HepG2 (cell line): ENCODE measurements at regions not wholly inside any gene's neighbourhood (a gene's known extent, or its start where the extent isn't known, plus 50 kb on each side); places are given as distances from the start of the nearest gene placed in this dataset.
A peak's percentile ranks its signal among the peaks of the same experiment; 100 is the strongest.

Experiments
- ATM ChIP-seq: fragments of 450-650 bp; IDR thresholded peaks from 2 replicates; pipeline ENCODE4 v1.7.1; 2017; ENCODE audit warnings: mild to moderate bottlenecking, borderline replicate concordance
- CEBPZ ChIP-seq: IDR thresholded peaks from 2 replicates; pipeline ENCODE4 v1.6.1; 2012; ENCODE audit warnings: low read length, improper control_type of control experiment
- E2F5 ChIP-seq: sonication (generic); formaldehyde crosslinking; conservative IDR thresholded peaks from 2 replicates; pipeline ENCODE4 v1.4.0; 2020; ENCODE audit warnings: missing genetic modification reagents
- EP300 ChIP-seq, 3 experiments: sonication (generic) in 1 of 3; formaldehyde crosslinking in 1 of 3; IDR thresholded peaks; 2 replicates each; pipeline versions ENCODE4 v1.5.1 to v1.6.1; 2011 to 2020; ENCODE audit warnings: low read depth in 2 of 3, low read length in 2 of 3, borderline replicate concordance in 1 of 3, improper control_type of control experiment in 1 of 3, mild to moderate bottlenecking in 1 of 3, missing genetic modification reagents in 1 of 3, moderate library complexity in 1 of 3
- FOXA1 ChIP-seq, 2 experiments: fragments of 450-650 bp in 1 of 2; sonication (generic) in 1 of 2; formaldehyde crosslinking in 1 of 2; IDR thresholded peaks; 2 replicates each; pipeline versions ENCODE4 v1.4.0 to v1.6.1; 2016 to 2020; ENCODE audit warnings: missing genetic modification reagents in 1 of 2
- FOXJ3 ChIP-seq: sonication (generic); formaldehyde crosslinking; IDR thresholded peaks from 2 replicates; pipeline ENCODE4 v1.4.0; 2020; ENCODE audit warnings: missing genetic modification reagents, mild to moderate bottlenecking, borderline replicate concordance
- GABPA ChIP-seq, 2 experiments: IDR thresholded peaks; 2 replicates each; pipeline ENCODE4 v1.6.1; 2011 to 2016; ENCODE audit warnings: low read depth in 2 of 2, low read length in 1 of 2, missing biosample characterization in 1 of 2, missing genetic modification characterization in 1 of 2
- HDAC6 ChIP-seq: fragments of 200-600 bp; sonication (generic); IDR thresholded peaks from 2 replicates; pipeline ENCODE4 v1.7.0; 2017; ENCODE audit warnings: mild to moderate bottlenecking, antibody characterized with exemption, low read length, low read depth
- HES4 ChIP-seq: sonication (generic); formaldehyde crosslinking; IDR thresholded peaks from 2 replicates; pipeline ENCODE4 v1.9.0; 2021; ENCODE audit warnings: mild to moderate bottlenecking, missing genetic modification reagents, borderline replicate concordance
- HNF4A ChIP-seq: sonication (generic); formaldehyde crosslinking; IDR thresholded peaks from 2 replicates; pipeline ENCODE4 v1.4.0; 2020; ENCODE audit warnings: missing genetic modification reagents
- HOXD1 ChIP-seq: sonication (generic); formaldehyde crosslinking; IDR thresholded peaks from 2 replicates; pipeline ENCODE4 v1.5.0; 2020; ENCODE audit warnings: missing genetic modification reagents
- ISL2 ChIP-seq: sonication (generic); formaldehyde crosslinking; IDR thresholded peaks from 2 replicates; pipeline ENCODE4 v1.5.0; 2020; ENCODE audit warnings: missing genetic modification reagents
- MTF2 ChIP-seq: sonication (generic); formaldehyde crosslinking; IDR thresholded peaks from 2 replicates; pipeline ENCODE4 v1.5.0; 2020; ENCODE audit warnings: missing genetic modification reagents, borderline replicate concordance
- NKX3-1 ChIP-seq: sonication (generic); formaldehyde crosslinking; IDR thresholded peaks from 2 replicates; pipeline ENCODE4 v1.5.0; 2020; ENCODE audit warnings: missing genetic modification reagents
- NR2C2 ChIP-seq: sonication (generic); formaldehyde crosslinking; IDR thresholded peaks from 2 replicates; pipeline ENCODE4 v1.4.0; 2020; ENCODE audit warnings: missing genetic modification reagents, mild to moderate bottlenecking, moderate library complexity, borderline replicate concordance
- NR2F6 ChIP-seq, 2 experiments: IDR thresholded peaks; 2 replicates each; pipeline ENCODE4 v1.6.1; 2016; ENCODE audit warnings: antibody characterized with exemption in 1 of 2, mild to moderate bottlenecking in 1 of 2
- SOX6 ChIP-seq, 2 experiments: fragments of 450-650 bp in 1 of 2; sonication (generic) in 1 of 2; formaldehyde crosslinking in 1 of 2; IDR thresholded peaks; 2 replicates each; pipeline versions ENCODE4 v1.4.0 to v1.6.1; 2017 to 2020; ENCODE audit warnings: antibody characterized with exemption in 1 of 2, mild to moderate bottlenecking in 1 of 2, missing genetic modification reagents in 1 of 2
- SP4 ChIP-seq: sonication (generic); formaldehyde crosslinking; IDR thresholded peaks from 2 replicates; pipeline ENCODE4 v1.8.1; 2023; ENCODE audit warnings: mild to moderate bottlenecking, missing genetic modification reagents
- STAT5B ChIP-seq: sonication (generic); formaldehyde crosslinking; IDR thresholded peaks from 2 replicates; pipeline ENCODE4 v1.4.0; 2020; ENCODE audit warnings: missing genetic modification reagents
- THRA ChIP-seq: sonication (generic); formaldehyde crosslinking; IDR thresholded peaks from 2 replicates; pipeline ENCODE4 v1.4.0; 2020; ENCODE audit warnings: missing genetic modification reagents, borderline replicate concordance
- ZNF383 ChIP-seq: sonication (generic); formaldehyde crosslinking; IDR thresholded peaks from 2 replicates; pipeline ENCODE4 v1.4.0; 2020; ENCODE audit warnings: missing genetic modification reagents, mild to moderate bottlenecking, borderline replicate concordance
- ZNF510 ChIP-seq: sonication (generic); formaldehyde crosslinking; IDR thresholded peaks from 2 replicates; pipeline ENCODE4 v1.4.0; 2020; ENCODE audit warnings: low read depth, mild to moderate bottlenecking, missing genetic modification reagents
- ZNF709 ChIP-seq: sonication (generic); formaldehyde crosslinking; IDR thresholded peaks from 2 replicates; pipeline ENCODE4 v1.5.0; 2020; ENCODE audit warnings: mild to moderate bottlenecking, missing genetic modification reagents
- ZNF761 ChIP-seq: sonication (generic); formaldehyde crosslinking; conservative IDR thresholded peaks from 2 replicates; pipeline ENCODE4 v1.4.0; 2020; ENCODE audit warnings: mild to moderate bottlenecking, missing genetic modification reagents

- peak; percentile 85 to 90 for TF ChIP-seq EP300 (IDR thresholded peaks at IDR 0.05; ENCODE audit: low read depth in 2 of 2, low read length in 2 of 2)
- TF ChIP-seq EP300 (CRISPR knock-in tag; IDR thresholded peaks at IDR 0.05; ENCODE audit: borderline replicate concordance), result peak; percentile 70; the same call in 1 of the 2 replicates
- peak; percentile 59 for TF ChIP-seq ISL2 (CRISPR knock-in tag)
- peak; percentile 75; the same call in 1 of the 2 replicates for TF ChIP-seq FOXJ3 (CRISPR knock-in tag)
- no peak for TF ChIP-seq STAT5B
- TF ChIP-seq NR2C2 (CRISPR knock-in tag), result 0 out of 2 replicates have a peak, but pooled peaks have one; percentile 32
- TF ChIP-seq ZNF709, result no peak
- TF ChIP-seq NR2F6 (IDR thresholded peaks at IDR 0.05), result no peak; the same call in 1 of the 2 replicates
- peak; percentile 32; the same call in 1 of the 2 replicates for TF ChIP-seq NR2F6 (CRISPR knock-in tag; IDR thresholded peaks at IDR 0.05)
- no peak; the same call in 1 of the 2 replicates for TF ChIP-seq ZNF510 (CRISPR knock-in tag)
- no peak for TF ChIP-seq GABPA (IDR thresholded peaks at IDR 0.05; ENCODE audit: low read depth, low read length)
- TF ChIP-seq GABPA (CRISPR knock-in tag; IDR thresholded peaks at IDR 0.05; ENCODE audit: low read depth), result peak; percentile 34; the same call in 1 of the 2 replicates
- peak; percentile 61 for TF ChIP-seq HNF4A (CRISPR knock-in tag)
- no peak for TF ChIP-seq SOX6 (IDR thresholded peaks at IDR 0.05)
- TF ChIP-seq SOX6 (CRISPR knock-in tag; IDR thresholded peaks at IDR 0.05), result peak; percentile 57; the same call in 1 of the 2 replicates
- peak; percentile 32; the same call in 1 of the 2 replicates for TF ChIP-seq THRA (CRISPR knock-in tag)
- TF ChIP-seq ZNF761 (CRISPR knock-in tag), result 0 out of 2 replicates have a peak, but pooled peaks have one; percentile 51
- TF ChIP-seq HES4 (CRISPR knock-in tag), result no peak
- TF ChIP-seq E2F5 (CRISPR knock-in tag), result no peak
- TF ChIP-seq NKX3-1 (CRISPR knock-in tag), result no peak
- no peak for TF ChIP-seq FOXA1 (IDR thresholded peaks at IDR 0.05)
- 0 out of 2 replicates have a peak, but pooled peaks have one; percentile 56 for TF ChIP-seq FOXA1 (CRISPR knock-in tag; IDR thresholded peaks at IDR 0.05)
- no peak for TF ChIP-seq CEBPZ
- no peak for TF ChIP-seq HDAC6
- no peak for TF ChIP-seq HOXD1 (CRISPR knock-in tag)
- TF ChIP-seq SP4 (CRISPR knock-in tag), result no peak
- no peak for TF ChIP-seq ATM
- no peak for TF ChIP-seq MTF2
- 0 out of 2 replicates have a peak, but pooled peaks have one; percentile 42 for TF ChIP-seq ZNF383 (CRISPR knock-in tag)
These were observed 174.9 kb upstream of the NRP1 start (continued) for GRCh38 chr10:33509231-33509831.
